Adrenal gland (tissue), 5 donors: ENCODE measurements at regions not wholly inside any gene's neighbourhood (a gene's known extent, or its start where the extent isn't known, plus 50 kb on each side); places are given as distances from the start of the nearest gene placed in this dataset.

ENCODE experiments used
- POLR2A ChIP-seq, 2 donors: fragments of 450-650 bp; IDR thresholded peaks; one replicate each; pipeline ENCODE4 v1.6.1; 2017; ENCODE audit warnings: antibody characterized with exemption in 2 of 2, mild to moderate bottlenecking in 2 of 2, moderate library complexity in 1 of 2
- TF ChIP-seq, protein P1 (sequence below), 6 experiments: fragments of 450-650 bp in 4 of 6; fragments of 200-600 bp in 2 of 6; sonication (generic) in 1 of 6; IDR thresholded peaks; 1 replicate in 5 of 6; 2 replicates in 1 of 6; pipeline versions ENCODE4 v1.5.1 to v1.8.0; 2016 to 2021; ENCODE audit warnings: antibody characterized with exemption in 6 of 6, mild to moderate bottlenecking in 2 of 6, moderate library complexity in 1 of 6
- donor health status: DM: no; HTN: no; CAD: no.

DNA sequence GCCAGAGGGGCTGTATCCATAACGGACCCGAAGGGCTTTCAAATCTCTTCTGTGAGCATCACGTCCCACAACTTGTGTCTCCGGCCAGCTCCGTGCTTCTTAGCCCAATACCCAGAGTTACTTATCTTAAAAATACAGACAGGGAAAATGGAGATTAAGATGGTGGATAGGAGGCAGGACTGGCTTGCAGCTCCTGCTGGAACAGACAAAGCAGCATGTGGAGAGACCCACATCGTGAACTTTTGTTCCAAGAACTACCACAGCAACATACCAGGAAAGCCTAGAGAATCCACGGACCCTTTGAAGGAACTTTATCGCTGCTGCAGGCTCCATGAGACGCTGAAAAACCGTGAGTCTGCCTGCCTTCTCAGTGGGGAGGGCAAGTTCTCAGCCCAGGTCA lies 113.7 kb downstream of the RNASET2 start:
- TF ChIP-seq, protein P1, sequence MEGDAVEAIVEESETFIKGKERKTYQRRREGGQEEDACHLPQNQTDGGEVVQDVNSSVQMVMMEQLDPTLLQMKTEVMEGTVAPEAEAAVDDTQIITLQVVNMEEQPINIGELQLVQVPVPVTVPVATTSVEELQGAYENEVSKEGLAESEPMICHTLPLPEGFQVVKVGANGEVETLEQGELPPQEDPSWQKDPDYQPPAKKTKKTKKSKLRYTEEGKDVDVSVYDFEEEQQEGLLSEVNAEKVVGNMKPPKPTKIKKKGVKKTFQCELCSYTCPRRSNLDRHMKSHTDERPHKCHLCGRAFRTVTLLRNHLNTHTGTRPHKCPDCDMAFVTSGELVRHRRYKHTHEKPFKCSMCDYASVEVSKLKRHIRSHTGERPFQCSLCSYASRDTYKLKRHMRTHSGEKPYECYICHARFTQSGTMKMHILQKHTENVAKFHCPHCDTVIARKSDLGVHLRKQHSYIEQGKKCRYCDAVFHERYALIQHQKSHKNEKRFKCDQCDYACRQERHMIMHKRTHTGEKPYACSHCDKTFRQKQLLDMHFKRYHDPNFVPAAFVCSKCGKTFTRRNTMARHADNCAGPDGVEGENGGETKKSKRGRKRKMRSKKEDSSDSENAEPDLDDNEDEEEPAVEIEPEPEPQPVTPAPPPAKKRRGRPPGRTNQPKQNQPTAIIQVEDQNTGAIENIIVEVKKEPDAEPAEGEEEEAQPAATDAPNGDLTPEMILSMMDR (IDR thresholded peaks at IDR 0.05) = no peak
- TF ChIP-seq POLR2A (IDR thresholded peaks at IDR 0.05) = no peak
